Thyroid gland (tissue), 4 donors: ENCODE measurements at regions not wholly inside any gene's neighbourhood (a gene's known extent, or its start where the extent isn't known, plus 50 kb on each side); places are given as distances from the start of the nearest gene placed in this dataset.
"Not testable (repeated sequence)": the region's sequence is repeated elsewhere in the genome, so short reads cannot be mapped to it uniquely, and the experiment has no call there.

ENCODE experiments used
- DNase-seq, 2 donors: peaks; one replicate each; pipeline ENCODE4 v3.0.0-alpha.2; 2019
- H3K27ac ChIP-seq, 3 donors: fragments of 200-600 bp; sonication (generic); 1 replicate in 2 of 3; 2 replicates in 1 of 3; pipeline ENCODE4 v1.5.1; 2016 to 2019; ENCODE audit warnings: mild to moderate bottlenecking in 1 of 3, moderate library complexity in 1 of 3
- H3K27me3 ChIP-seq: fragments of 200-600 bp; sonication (generic); one replicate; pipeline ENCODE4 v1.5.1; 2019
- H3K36me3 ChIP-seq, 2 donors: fragments of 200-600 bp; sonication (generic); one replicate each; pipeline ENCODE4 v1.5.1; 2016 to 2019
- H3K4me1 ChIP-seq, 2 donors: fragments of 200-600 bp; sonication (generic); one replicate each; pipeline ENCODE4 v1.5.1; 2017 to 2019
- H3K4me3 ChIP-seq, 3 donors: fragments of 200-600 bp; sonication (generic); replicated peaks in 1 of 3; 1 replicate in 2 of 3; 2 replicates in 1 of 3; pipeline ENCODE4 v1.5.1; 2016; ENCODE audit warnings: mild to moderate bottlenecking in 1 of 3
- H3K9me3 ChIP-seq: fragments of 200-600 bp; sonication (generic); one replicate; pipeline ENCODE4 v1.5.1; 2017
- CTCF ChIP-seq, 6 experiments: fragments of 200-600 bp in 3 of 6; fragments of 450-650 bp in 3 of 6; sonication (generic) in 3 of 6; IDR thresholded peaks; one replicate each; pipeline ENCODE4 v1.5.1; 2016 to 2019; ENCODE audit warnings: antibody characterized with exemption in 6 of 6, mild to moderate bottlenecking in 2 of 6, inconsistent platforms in 1 of 6, moderate library complexity in 1 of 6
- POLR2A ChIP-seq, 2 donors: fragments of 450-650 bp; IDR thresholded peaks; one replicate each; pipeline ENCODE4 v1.6.1; 2017; ENCODE audit warnings: antibody characterized with exemption in 2 of 2, mild to moderate bottlenecking in 2 of 2, moderate library complexity in 1 of 2
- WGBS, 2 donors: methylation state at CpG; one replicate each; pipeline ENCODE4 v1.1.5; 2017; 5-methylcytosine and 5-hydroxymethylcytosine counted together
- intact Hi-C: fragments of 100-400 bp; cut with DNase I; formaldehyde crosslinking; loops from one replicate; pipeline ENCODE4 v1.15.1; 2023

- WGBS, 2 donors, result 0 to 39% methylated on average over 1 of the region's 1 CpG
- no peak for TF ChIP-seq POLR2A (IDR thresholded peaks at IDR 0.05)
- no peak for TF ChIP-seq CTCF (IDR thresholded peaks at IDR 0.05)
- Histone ChIP-seq H3K9me3 (no peaks in the 10 kb centered on the region), H3K27me3 (no peaks in the 10 kb centered on the region), H3K4me3 (no peak overlapping the region), H3K4me1 (no peaks in the 10 kb centered on the region), H3K27ac (no peak overlapping the region), H3K36me3 (no peaks in the 10 kb centered on the region)
- intact Hi-C loops, result no loop called here
- DNase-seq, result no peak
Measured at GRCh38 chr11:25247336-25247735, 750.5 kb downstream of the LUZP2 start.

GRCh38 chr11:25252854-25253253 is 756.0 kb downstream of the LUZP2 start:
- TF ChIP-seq CTCF (IDR thresholded peaks at IDR 0.05) (no peak), POLR2A (IDR thresholded peaks at IDR 0.05) (no peak)
- peaks cover 3 to 5% of the 10 kb centered on the region in 2 donors for H3K4me1 ChIP-seq
- 86 to 90% methylated on average over 4 of the region's 4 CpGs for WGBS, 2 donors
- intact Hi-C loops, result no loop called here
- no peaks in the 10 kb centered on the region for H3K27me3 ChIP-seq
- H3K27ac ChIP-seq, result no peak overlapping the region
- no peaks in the 10 kb centered on the region for H3K9me3 ChIP-seq
- no peak overlapping the region for H3K4me3 ChIP-seq
- no peak for DNase-seq
- no peaks in the 10 kb centered on the region for H3K36me3 ChIP-seq

DNA sequence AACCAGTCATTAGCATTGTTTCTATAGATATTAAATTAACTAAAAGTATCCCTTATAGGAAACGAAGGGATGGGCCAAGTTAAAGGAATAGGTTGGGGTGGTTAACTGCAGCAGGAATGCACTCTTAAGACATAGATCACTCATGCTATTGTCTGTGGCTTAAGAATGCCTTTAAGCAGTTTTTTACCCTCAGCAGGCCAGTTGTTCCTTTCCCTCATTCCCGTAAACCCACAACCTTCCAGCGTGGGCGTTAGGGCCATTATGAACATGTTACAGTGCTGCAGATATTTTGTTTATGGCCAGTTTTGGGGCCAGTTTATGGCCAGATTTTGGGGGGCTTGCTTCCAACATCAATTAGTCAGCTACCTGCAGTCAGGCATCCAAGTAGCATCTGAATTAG is 767.0 kb downstream of the LUZP2 start:
- H3K27ac ChIP-seq, intact Hi-C loops: not testable (repeated sequence)
- 94 to 95% methylated on average over 4 of the region's 4 CpGs for WGBS, 2 donors

DNA sequence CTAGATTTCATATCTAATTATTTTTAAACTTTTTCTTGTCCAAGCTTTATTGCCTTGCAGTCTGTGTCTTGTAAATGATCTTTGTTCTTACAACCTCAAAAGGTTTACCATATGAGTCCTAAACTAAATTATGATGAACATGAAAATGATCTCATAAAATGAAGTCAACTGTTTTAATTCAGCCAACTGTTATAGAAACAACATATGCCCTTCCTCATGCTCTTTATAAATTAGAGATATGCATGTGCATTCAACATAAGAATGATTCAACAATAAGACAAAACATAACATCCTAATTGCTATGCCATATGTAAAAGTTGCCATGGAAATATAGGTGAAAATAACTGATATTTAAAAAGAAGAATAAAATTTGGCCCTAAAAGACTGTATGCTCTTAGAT is 774.4 kb downstream of the LUZP2 start:
- H3K27ac ChIP-seq, result no peak overlapping the region
- H3K27me3 ChIP-seq, result no peaks in the 10 kb centered on the region
- no peaks in the 10 kb centered on the region for H3K36me3 ChIP-seq
- H3K4me1 ChIP-seq, result no peaks in the 10 kb centered on the region
- intact Hi-C loops, result no loop called here
- no peak for DNase-seq
- TF ChIP-seq POLR2A (IDR thresholded peaks at IDR 0.05), result no peak
- no peak for TF ChIP-seq CTCF (IDR thresholded peaks at IDR 0.05)
- H3K9me3 ChIP-seq, result no peaks in the 10 kb centered on the region
- no peak overlapping the region for H3K4me3 ChIP-seq

More for the DNA sequence above, 767.0 kb downstream of the LUZP2 start:
- not testable (repeated sequence) for H3K4me1 ChIP-seq, DNase-seq, H3K36me3 ChIP-seq, H3K27me3 ChIP-seq, H3K4me3 ChIP-seq, H3K9me3 ChIP-seq

- Histone ChIP-seq H3K4me3 (no peak overlapping the region), H3K4me1 (no peaks in the 10 kb centered on the region), H3K27me3 (no peaks in the 10 kb centered on the region), H3K9me3 (no peaks in the 10 kb centered on the region), H3K27ac (no peak overlapping the region), H3K36me3 (no peaks in the 10 kb centered on the region)
- intact Hi-C loops, result no loop called here
- DNase-seq, result no peak
- no peak for TF ChIP-seq CTCF (IDR thresholded peaks at IDR 0.05)
- no peak for TF ChIP-seq POLR2A (IDR thresholded peaks at IDR 0.05)
Measured at GRCh38 chr11:25272214-25272613, 775.4 kb downstream of the LUZP2 start.

GRCh38 chr11:25280821-25281220 is 784.0 kb downstream of the LUZP2 start:
- intact Hi-C loops, H3K4me1 ChIP-seq, H3K36me3 ChIP-seq, H3K4me3 ChIP-seq, H3K27ac ChIP-seq, DNase-seq, H3K27me3 ChIP-seq, H3K9me3 ChIP-seq: not testable (repeated sequence)
- 73 to 82% methylated on average over 7 of the region's 7 CpGs for WGBS, 2 donors
